ENCODE measurements at regions not wholly inside any gene's neighbourhood (a gene's known extent, or its start where the extent isn't known, plus 50 kb on each side); places are given as distances from the start of the nearest gene placed in this dataset.

GRCh38 chr9:99572567-99572966 is 249.1 kb upstream of the NR4A3 start:
- no peaks in the 10 kb centered on the region for H3K79me2 ChIP-seq (ENCODE audit: control insufficient read depth, insufficient read depth, low read length)
- intact Hi-C loops (cut with micrococcal nuclease): loop anchor here (10.0 kb wide), 2 partner anchors 102 to 308 kb away; no protein-coding TSS in a partner anchor
- no peaks in the 10 kb centered on the region for H3K4me1 ChIP-seq (replicated peaks in 1 of 2; ENCODE audit: control insufficient read depth in 2 of 2, insufficient read depth in 2 of 2, low read length in 2 of 2)
- BruUV-seq (replicated peaks): no TSS peak
- POLR2A ChIA-PET: no interaction called here
- no peaks in the 10 kb centered on the region for H3K36me3 ChIP-seq (ENCODE audit: control insufficient read depth, insufficient read depth, low read length)
- no peak overlapping the region for H3K9ac ChIP-seq (ENCODE audit: insufficient read depth in 1 of 2, low read depth in 2 of 2, low read length in 2 of 2)
- H3K27ac ChIP-seq (ENCODE audit: extremely low read depth, low read depth, low read length): no peak overlapping the region
- in situ Hi-C loops (cut with MboI): no loop called here
- no peaks in the 10 kb centered on the region for H3K9me3 ChIP-seq (replicated peaks; ENCODE audit: control insufficient read depth, insufficient read depth, low read depth, low read length)
- H3K9me1 ChIP-seq (ENCODE audit: control insufficient read depth, insufficient read depth, low read length): no peaks in the 10 kb centered on the region
- no peak for DNase-seq (ENCODE audit: extremely low read depth in 1 of 4, low spot score in 3 of 4)
- TF ChIP-seq RBM17 (IDR thresholded peaks at IDR 0.05; ENCODE audit: borderline replicate concordance, low read depth, low read length): no peak
- TF ChIP-seq ELF1 (tag; IDR thresholded peaks at IDR 0.05): no peak
- TF ChIP-seq KLF10 (CRISPR knock-in tag; IDR thresholded peaks at IDR 0.05): no peak
- no peak for TF ChIP-seq ZBTB2 (IDR thresholded peaks at IDR 0.05)
- TF ChIP-seq CHCHD3 (CRISPR knock-in tag; IDR thresholded peaks at IDR 0.05): no peak
- TF ChIP-seq JUNB (CRISPR knock-in tag; conservative IDR thresholded peaks at IDR 0.05): no peak
- TF ChIP-seq ZNF146 (CRISPR knock-in tag; IDR thresholded peaks at IDR 0.05; ENCODE audit: unreplicated experiment): no peak
- no peak for TF ChIP-seq E2F8 (IDR thresholded peaks at IDR 0.05; ENCODE audit: low read depth, partially characterized antibody)
- TF ChIP-seq SRSF9 (IDR thresholded peaks at IDR 0.05; ENCODE audit: borderline replicate concordance, low read depth, low read length): no peak
- no peak for TF ChIP-seq MBD1 (CRISPR knock-in tag; IDR thresholded peaks at IDR 0.05)
- no peak for TF ChIP-seq ILF3 (IDR thresholded peaks at IDR 0.05; ENCODE audit: borderline replicate concordance)
- no peak for TF ChIP-seq ZNF511 (CRISPR knock-in tag; IDR thresholded peaks at IDR 0.05)
- TF ChIP-seq RUNX1 (IDR thresholded peaks at IDR 0.05; ENCODE audit: low read depth): no peak
- no peak for TF ChIP-seq ATF7 (IDR thresholded peaks at IDR 0.05)
- no peak for ATAC-seq
- no peaks in the 10 kb centered on the region for H4K20me1 ChIP-seq (replicated peaks; ENCODE audit: control insufficient read depth, insufficient read depth, low read length)
- WGBS (ENCODE audit: insufficient coverage, low coverage, missing lambda C conversion rate): 0% methylated on average over 4 of the region's 4 CpGs
- H2AFZ ChIP-seq (ENCODE audit: low read depth, low read length): no peak overlapping the region
- H3K27me3 ChIP-seq (ENCODE audit: control insufficient read depth in 2 of 2, insufficient read depth in 2 of 2, low read length in 2 of 2): no peaks in the 10 kb centered on the region; a peak in 1 of 5 replicates
- no peak for FAIRE-seq
- no peak overlapping the region for H3K4me2 ChIP-seq (ENCODE audit: insufficient read depth, low read length)
- no peak overlapping the region for H3K4me3 ChIP-seq
- CTCF ChIA-PET (ENCODE audit: low intra/inter-chr PET ratio): no interaction called here
